ENCODE measurements at regions not wholly inside any gene's neighbourhood (a gene's known extent, or its start where the extent isn't known, plus 50 kb on each side); places are given as distances from the start of the nearest gene placed in this dataset.

- ChIA-PET SMC1A (ENCODE audit: uncharacterized antibody, unreplicated experiment) (no interaction called here), CTCF (no interaction called here), POLR2A (no interaction called here), RAD21 (ENCODE audit: unreplicated experiment) (no interaction called here)
- no peak overlapping the region for H3K4me3 ChIP-seq
- no peak overlapping the region for H3K9ac ChIP-seq (ENCODE audit: control insufficient read depth, insufficient read depth, low read length)
- intact Hi-C loops (cut with micrococcal nuclease; ENCODE audit: unreplicated experiment) = no loop called here
- DNase-seq (ENCODE audit: low read depth, low spot score) = no peak
- FAIRE-seq = no peak
- H3K4me1 ChIP-seq (ENCODE audit: control insufficient read depth, insufficient read depth, low read length) = no peaks in the 10 kb centered on the region
- no peaks in the 10 kb centered on the region for H3K27me3 ChIP-seq (replicated peaks in 1 of 2; ENCODE audit: control insufficient read depth in 2 of 2, insufficient read depth in 2 of 2, low read length in 1 of 2)
- H3K27ac ChIP-seq (ENCODE audit: control insufficient read depth, insufficient read depth) = no peak overlapping the region
- H3K9me3 ChIP-seq (replicated peaks; ENCODE audit: control insufficient read depth, insufficient read depth, low read length) = no peaks in the 10 kb centered on the region
- no TSS peak for BruUV-seq (replicated peaks)
- ATAC-seq = no peak
- no peak overlapping the region for H2AFZ ChIP-seq (ENCODE audit: control insufficient read depth, low read depth, low read length)
- H4K20me1 ChIP-seq (ENCODE audit: control insufficient read depth, insufficient read depth) = no peaks in the 10 kb centered on the region
- no peaks in the 10 kb centered on the region for H3K36me3 ChIP-seq (ENCODE audit: control insufficient read depth in 2 of 2, insufficient read depth in 2 of 2, low read length in 1 of 2)
- H3K79me2 ChIP-seq (ENCODE audit: control insufficient read depth, insufficient read depth, low read length) = no peaks in the 10 kb centered on the region
- 0% methylated on average over 2 of the region's 2 CpGs for WGBS (ENCODE audit: insufficient coverage, insufficient replicate concordance, low lambda C conversion rate, missing lambda C conversion rate)
- in situ Hi-C loops (cut with MboI) = no loop called here
- H3K4me2 ChIP-seq (ENCODE audit: control insufficient read depth, insufficient read depth) = no peak overlapping the region
- TF ChIP-seq, protein P1, sequence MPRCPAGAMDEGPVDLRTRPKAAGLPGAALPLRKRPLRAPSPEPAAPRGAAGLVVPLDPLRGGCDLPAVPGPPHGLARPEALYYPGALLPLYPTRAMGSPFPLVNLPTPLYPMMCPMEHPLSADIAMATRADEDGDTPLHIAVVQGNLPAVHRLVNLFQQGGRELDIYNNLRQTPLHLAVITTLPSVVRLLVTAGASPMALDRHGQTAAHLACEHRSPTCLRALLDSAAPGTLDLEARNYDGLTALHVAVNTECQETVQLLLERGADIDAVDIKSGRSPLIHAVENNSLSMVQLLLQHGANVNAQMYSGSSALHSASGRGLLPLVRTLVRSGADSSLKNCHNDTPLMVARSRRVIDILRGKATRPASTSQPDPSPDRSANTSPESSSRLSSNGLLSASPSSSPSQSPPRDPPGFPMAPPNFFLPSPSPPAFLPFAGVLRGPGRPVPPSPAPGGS (IDR thresholded peaks at IDR 0.05; ENCODE audit: borderline replicate concordance, insufficient read depth, low read depth, low read length, poor library complexity, severe bottlenecking) = no peak
- TF ChIP-seq RAD51 (IDR thresholded peaks at IDR 0.05) (no peak), ATF2 (IDR thresholded peaks at IDR 0.05; ENCODE audit: low read length) (no peak), RAD21 (IDR thresholded peaks at IDR 0.05; ENCODE audit: insufficient read depth, low read depth, low read length) (no peak), CBX5 (IDR thresholded peaks at IDR 0.05; ENCODE audit: low read depth) (no peak), TAF1 (IDR thresholded peaks at IDR 0.05; ENCODE audit: borderline replicate concordance, low read depth, low read length) (no peak), PML (IDR thresholded peaks at IDR 0.05; ENCODE audit: low read length) (no peak), CHD1 (IDR thresholded peaks at IDR 0.05; ENCODE audit: low read depth, low read length) (no peak), PAX5 (IDR thresholded peaks at IDR 0.05; ENCODE audit: borderline replicate concordance, low read depth, low read length) (no peak), MXI1 (IDR thresholded peaks at IDR 0.05; ENCODE audit: low read depth, low read length) (no peak), ASH2L (IDR thresholded peaks at IDR 0.05; ENCODE audit: borderline replicate concordance, low read depth) (no peak), POU2F2 (IDR thresholded peaks at IDR 0.05; ENCODE audit: borderline replicate concordance, low read depth, low read length) (no peak), MEF2B (IDR thresholded peaks at IDR 0.05; ENCODE audit: partially characterized antibody, poor library complexity, severe bottlenecking) (no peak), SMARCA5 (IDR thresholded peaks at IDR 0.05) (no peak), ETV6 (conservative IDR thresholded peaks at IDR 0.05 in 1 of 2, IDR thresholded peaks at IDR 0.05 in 1 of 2; ENCODE audit: borderline replicate concordance in 1 of 2, low read depth in 1 of 2) (no peak), ZNF207 (IDR thresholded peaks at IDR 0.05; ENCODE audit: borderline replicate concordance) (no peak)
- TF ChIP-seq, protein P2, sequence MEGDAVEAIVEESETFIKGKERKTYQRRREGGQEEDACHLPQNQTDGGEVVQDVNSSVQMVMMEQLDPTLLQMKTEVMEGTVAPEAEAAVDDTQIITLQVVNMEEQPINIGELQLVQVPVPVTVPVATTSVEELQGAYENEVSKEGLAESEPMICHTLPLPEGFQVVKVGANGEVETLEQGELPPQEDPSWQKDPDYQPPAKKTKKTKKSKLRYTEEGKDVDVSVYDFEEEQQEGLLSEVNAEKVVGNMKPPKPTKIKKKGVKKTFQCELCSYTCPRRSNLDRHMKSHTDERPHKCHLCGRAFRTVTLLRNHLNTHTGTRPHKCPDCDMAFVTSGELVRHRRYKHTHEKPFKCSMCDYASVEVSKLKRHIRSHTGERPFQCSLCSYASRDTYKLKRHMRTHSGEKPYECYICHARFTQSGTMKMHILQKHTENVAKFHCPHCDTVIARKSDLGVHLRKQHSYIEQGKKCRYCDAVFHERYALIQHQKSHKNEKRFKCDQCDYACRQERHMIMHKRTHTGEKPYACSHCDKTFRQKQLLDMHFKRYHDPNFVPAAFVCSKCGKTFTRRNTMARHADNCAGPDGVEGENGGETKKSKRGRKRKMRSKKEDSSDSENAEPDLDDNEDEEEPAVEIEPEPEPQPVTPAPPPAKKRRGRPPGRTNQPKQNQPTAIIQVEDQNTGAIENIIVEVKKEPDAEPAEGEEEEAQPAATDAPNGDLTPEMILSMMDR (IDR thresholded peaks at IDR 0.05 in 2 of 3, conservative IDR thresholded peaks at IDR 0.05 in 1 of 3; ENCODE audit: control insufficient read depth in 2 of 3, extremely low read depth in 1 of 3, insufficient read depth in 1 of 3, low read depth in 3 of 3, low read length in 3 of 3) = no peak
- TF ChIP-seq, protein P3, sequence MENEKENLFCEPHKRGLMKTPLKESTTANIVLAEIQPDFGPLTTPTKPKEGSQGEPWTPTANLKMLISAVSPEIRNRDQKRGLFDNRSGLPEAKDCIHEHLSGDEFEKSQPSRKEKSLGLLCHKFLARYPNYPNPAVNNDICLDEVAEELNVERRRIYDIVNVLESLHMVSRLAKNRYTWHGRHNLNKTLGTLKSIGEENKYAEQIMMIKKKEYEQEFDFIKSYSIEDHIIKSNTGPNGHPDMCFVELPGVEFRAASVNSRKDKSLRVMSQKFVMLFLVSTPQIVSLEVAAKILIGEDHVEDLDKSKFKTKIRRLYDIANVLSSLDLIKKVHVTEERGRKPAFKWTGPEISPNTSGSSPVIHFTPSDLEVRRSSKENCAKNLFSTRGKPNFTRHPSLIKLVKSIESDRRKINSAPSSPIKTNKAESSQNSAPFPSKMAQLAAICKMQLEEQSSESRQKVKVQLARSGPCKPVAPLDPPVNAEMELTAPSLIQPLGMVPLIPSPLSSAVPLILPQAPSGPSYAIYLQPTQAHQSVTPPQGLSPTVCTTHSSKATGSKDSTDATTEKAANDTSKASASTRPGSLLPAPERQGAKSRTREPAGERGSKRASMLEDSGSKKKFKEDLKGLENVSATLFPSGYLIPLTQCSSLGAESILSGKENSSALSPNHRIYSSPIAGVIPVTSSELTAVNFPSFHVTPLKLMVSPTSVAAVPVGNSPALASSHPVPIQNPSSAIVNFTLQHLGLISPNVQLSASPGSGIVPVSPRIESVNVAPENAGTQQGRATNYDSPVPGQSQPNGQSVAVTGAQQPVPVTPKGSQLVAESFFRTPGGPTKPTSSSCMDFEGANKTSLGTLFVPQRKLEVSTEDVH (IDR thresholded peaks at IDR 0.05; ENCODE audit: low read depth, partially characterized antibody) = no peak
Measured at GRCh38 chr10:9781666-9782065, 1236.0 kb upstream of the CELF2 start.
